HS-5 (cell line): ENCODE measurements at regions not wholly inside any gene's neighbourhood (a gene's known extent, or its start where the extent isn't known, plus 50 kb on each side); places are given as distances from the start of the nearest gene placed in this dataset.
A peak's percentile ranks its signal among the peaks of the same experiment; 100 is the strongest.
"Not testable (repeated sequence)": the region's sequence is repeated elsewhere in the genome, so short reads cannot be mapped to it uniquely, and the experiment has no call there.

Source experiments
- DNase-seq: peaks from one replicate; pipeline ENCODE4 v3.0.0-alpha.2; 2012; ENCODE audit warnings: low read depth

GRCh38 chr5:74534397-74535129 is 106.0 kb downstream of the ENC1 start:
- no peak for DNase-seq

- no peak for DNase-seq
Measured at GRCh38 chr5:74530326-74531050, 110.0 kb downstream of the ENC1 start.

GRCh38 chr5:74529101-74529500 is 111.4 kb downstream of the ENC1 start:
- no peak for DNase-seq

- DNase-seq: no peak
Measured at GRCh38 chr5:74526111-74526510, 114.4 kb downstream of the ENC1 start.

- not testable (repeated sequence) for DNase-seq
Measured at GRCh38 chr5:74524767-74525166, 115.8 kb downstream of the ENC1 start.

- not testable (repeated sequence) for DNase-seq
Measured at GRCh38 chr5:74523698-74524097, 116.8 kb downstream of the ENC1 start.

GRCh38 chr5:74522838-74523237 is 117.7 kb downstream of the ENC1 start:
- not testable (repeated sequence) for DNase-seq

GRCh38 chr5:74521401-74521800 is 119.1 kb downstream of the ENC1 start:
- DNase-seq: no peak

- DNase-seq: no peak
Measured at GRCh38 chr5:74519679-74520078, 120.8 kb downstream of the ENC1 start.

- no peak for DNase-seq
Measured at GRCh38 chr5:74519161-74519571, 121.4 kb downstream of the ENC1 start.

GRCh38 chr5:74517700-74518099 is 122.8 kb downstream of the ENC1 start:
- DNase-seq: no peak

GRCh38 chr5:74516211-74516636 is 124.3 kb downstream of the ENC1 start:
- peak; percentile 56 for DNase-seq

GRCh38 chr5:74514888-74515551 is 125.5 kb downstream of the ENC1 start:
- no peak for DNase-seq

GRCh38 chr5:74511770-74512169 is 128.8 kb downstream of the ENC1 start:
- DNase-seq: not testable (repeated sequence)

- no peak for DNase-seq
Measured at GRCh38 chr5:74510476-74511075, 130.0 kb downstream of the ENC1 start.

GRCh38 chr5:74507370-74508005 is 133.0 kb downstream of the ENC1 start:
- DNase-seq: no peak

- DNase-seq: no peak
Measured at GRCh38 chr5:74506119-74506518, 134.4 kb downstream of the ENC1 start.

- no peak for DNase-seq
Measured at GRCh38 chr5:74504463-74504862, 136.1 kb downstream of the ENC1 start.

GRCh38 chr5:74502479-74502950 is 138.0 kb downstream of the ENC1 start:
- no peak for DNase-seq

GRCh38 chr5:74501674-74502478 is 138.7 kb downstream of the ENC1 start:
- no peak for DNase-seq
